DND-41 (cell line): ENCODE measurements at regions not wholly inside any gene's neighbourhood (a gene's known extent, or its start where the extent isn't known, plus 50 kb on each side); places are given as distances from the start of the nearest gene placed in this dataset.

Source experiments
- ATAC-seq: fragments of 200-7000 bp; cut with Tn5 transposase; 3 replicates; pipeline ENCODE4 v1.9.1; 2021; ENCODE audit warnings: low read depth; ENCODE audit not compliant: insufficient read depth
- DNase-seq: peaks from one replicate; pipeline ENCODE4 v3.0.0-alpha.2; 2020
- H2AFZ ChIP-seq: 2 replicates; pipeline ENCODE4 v1.6.0; 2012; ENCODE audit warnings: low read depth, low read length
- H3K27ac ChIP-seq: 2 replicates; pipeline ENCODE4 v1.5.1; 2012; ENCODE audit warnings: low read length, inconsistent platforms
- H3K27me3 ChIP-seq: fragments of 200-600 bp; sonication (generic); 2 replicates; pipeline ENCODE4 v1.6.0; 2012; ENCODE audit warnings: low read length, mild to moderate bottlenecking, inconsistent platforms; ENCODE audit not compliant: insufficient read depth, poor library complexity
- H3K36me3 ChIP-seq: 2 replicates; pipeline ENCODE4 v1.5.1; 2012; ENCODE audit warnings: low read length, inconsistent platforms; ENCODE audit not compliant: insufficient read depth
- H3K4me1 ChIP-seq: 2 replicates; pipeline ENCODE4 v1.5.1; 2012; ENCODE audit warnings: mild to moderate bottlenecking, low read length; ENCODE audit not compliant: insufficient read depth
- H3K4me2 ChIP-seq: 2 replicates; pipeline ENCODE4 v1.6.0; 2012; ENCODE audit warnings: mild to moderate bottlenecking, moderate library complexity, low read length, inconsistent platforms; ENCODE audit not compliant: insufficient read depth
- H3K4me3 ChIP-seq, 2 experiments: fragments of 200-600 bp in 1 of 2; shearing (Covaris generic) in 1 of 2; 2 replicates each; pipeline ENCODE4 v1.5.1; 2012 to 2016; ENCODE audit warnings: inconsistent platforms in 2 of 2, low read length in 2 of 2, mild to moderate bottlenecking in 2 of 2, low read depth in 1 of 2, moderate library complexity in 1 of 2
- H3K79me2 ChIP-seq: 2 replicates; pipeline ENCODE4 v1.6.0; 2012; ENCODE audit warnings: low read length, inconsistent platforms; ENCODE audit not compliant: insufficient read depth
- H3K9ac ChIP-seq: 2 replicates; pipeline ENCODE4 v1.6.0; 2012; ENCODE audit warnings: low read depth, mild to moderate bottlenecking, inconsistent platforms, low read length, moderate library complexity
- H3K9me3 ChIP-seq: 2 replicates; pipeline ENCODE4 v1.5.1; 2012; ENCODE audit warnings: low read length, moderate library complexity, mild to moderate bottlenecking, inconsistent platforms; ENCODE audit not compliant: insufficient read depth, severe bottlenecking
- H4K20me1 ChIP-seq: 2 replicates; pipeline ENCODE4 v1.6.0; 2012; ENCODE audit warnings: low read length; ENCODE audit not compliant: insufficient read depth
- EZH2 ChIP-seq: IDR thresholded peaks from 3 replicates; pipeline ENCODE4 v1.6.1; 2012; ENCODE audit warnings: borderline replicate concordance, low read depth, mild to moderate bottlenecking, moderate library complexity, low read length, inconsistent platforms; ENCODE audit not compliant: severe bottlenecking
- TF ChIP-seq, protein P1 (sequence below): IDR thresholded peaks from 2 replicates; pipeline ENCODE4 v1.5.1; 2012; ENCODE audit warnings: borderline replicate concordance, low read length, moderate library complexity, mild to moderate bottlenecking; ENCODE audit not compliant: poor library complexity, severe bottlenecking; ENCODE audit errors: extremely low read depth

GRCh38 chr11:76280882-76281557, 74.7 kb upstream of the WNT11 start:
- ATAC-seq (no peak), DNase-seq (no peak)
- Histone ChIP-seq H3K27ac (no peak overlapping the region), H3K36me3 (no peaks in the 10 kb centered on the region), H4K20me1 (no peaks in the 10 kb centered on the region), H3K4me3 (no peak overlapping the region), H3K27me3 (no peaks in the 10 kb centered on the region), H2AFZ (no peak overlapping the region), H3K79me2 (no peaks in the 10 kb centered on the region), H3K4me2 (no peak overlapping the region), H3K9ac (no peak overlapping the region), H3K9me3 (no peaks in the 10 kb centered on the region), H3K4me1 (no peaks in the 10 kb centered on the region)
- TF ChIP-seq, protein P1, sequence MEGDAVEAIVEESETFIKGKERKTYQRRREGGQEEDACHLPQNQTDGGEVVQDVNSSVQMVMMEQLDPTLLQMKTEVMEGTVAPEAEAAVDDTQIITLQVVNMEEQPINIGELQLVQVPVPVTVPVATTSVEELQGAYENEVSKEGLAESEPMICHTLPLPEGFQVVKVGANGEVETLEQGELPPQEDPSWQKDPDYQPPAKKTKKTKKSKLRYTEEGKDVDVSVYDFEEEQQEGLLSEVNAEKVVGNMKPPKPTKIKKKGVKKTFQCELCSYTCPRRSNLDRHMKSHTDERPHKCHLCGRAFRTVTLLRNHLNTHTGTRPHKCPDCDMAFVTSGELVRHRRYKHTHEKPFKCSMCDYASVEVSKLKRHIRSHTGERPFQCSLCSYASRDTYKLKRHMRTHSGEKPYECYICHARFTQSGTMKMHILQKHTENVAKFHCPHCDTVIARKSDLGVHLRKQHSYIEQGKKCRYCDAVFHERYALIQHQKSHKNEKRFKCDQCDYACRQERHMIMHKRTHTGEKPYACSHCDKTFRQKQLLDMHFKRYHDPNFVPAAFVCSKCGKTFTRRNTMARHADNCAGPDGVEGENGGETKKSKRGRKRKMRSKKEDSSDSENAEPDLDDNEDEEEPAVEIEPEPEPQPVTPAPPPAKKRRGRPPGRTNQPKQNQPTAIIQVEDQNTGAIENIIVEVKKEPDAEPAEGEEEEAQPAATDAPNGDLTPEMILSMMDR: no peak
- TF ChIP-seq EZH2: no peak

DNA sequence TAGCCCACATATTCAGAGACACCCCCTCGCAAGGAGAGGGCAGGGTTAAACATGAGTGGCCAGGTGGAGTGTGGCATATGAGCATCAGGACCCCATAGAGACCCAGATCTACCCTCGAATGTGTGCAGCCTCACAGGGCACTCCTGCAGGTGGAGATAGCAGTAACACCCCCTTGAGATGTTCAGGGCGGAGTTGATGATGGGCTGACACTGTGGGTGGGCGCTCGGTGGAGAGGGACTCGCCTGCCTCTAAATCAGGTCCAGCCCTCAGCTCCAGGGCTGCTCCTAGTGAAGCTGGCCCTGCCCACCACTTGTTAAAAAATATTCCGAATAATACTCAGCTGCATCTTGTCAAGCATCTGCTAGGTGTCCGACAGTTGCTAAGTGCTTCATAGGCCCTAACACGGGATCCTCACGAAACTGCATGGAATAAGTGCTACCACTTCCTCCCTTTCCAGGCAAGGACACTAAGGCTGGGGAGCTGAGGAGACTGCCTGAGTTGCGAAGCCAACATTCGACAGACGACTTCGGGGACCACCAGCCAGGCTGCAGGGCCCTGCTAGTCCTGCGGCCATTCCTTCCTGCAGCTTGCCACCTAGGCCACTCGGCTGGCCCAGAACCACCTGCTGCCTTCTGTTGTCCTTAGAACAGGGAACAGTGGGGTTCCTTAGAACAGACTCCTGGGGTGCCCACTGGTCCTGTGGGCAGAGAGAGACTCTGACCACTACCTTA, 74.0 kb upstream of the WNT11 start:
- Histone ChIP-seq H3K36me3 (no peaks in the 10 kb centered on the region), H2AFZ (no peak overlapping the region), H3K27ac (no peak overlapping the region), H3K79me2 (no peaks in the 10 kb centered on the region), H4K20me1 (no peaks in the 10 kb centered on the region), H3K4me3 (no peak overlapping the region), H3K9ac (no peak overlapping the region), H3K9me3 (no peaks in the 10 kb centered on the region), H3K27me3 (no peaks in the 10 kb centered on the region), H3K4me2 (no peak overlapping the region), H3K4me1 (no peaks in the 10 kb centered on the region)
- no peak for ATAC-seq
- no peak for DNase-seq
- TF ChIP-seq, protein P1: no peak
- TF ChIP-seq EZH2: no peak

DNA sequence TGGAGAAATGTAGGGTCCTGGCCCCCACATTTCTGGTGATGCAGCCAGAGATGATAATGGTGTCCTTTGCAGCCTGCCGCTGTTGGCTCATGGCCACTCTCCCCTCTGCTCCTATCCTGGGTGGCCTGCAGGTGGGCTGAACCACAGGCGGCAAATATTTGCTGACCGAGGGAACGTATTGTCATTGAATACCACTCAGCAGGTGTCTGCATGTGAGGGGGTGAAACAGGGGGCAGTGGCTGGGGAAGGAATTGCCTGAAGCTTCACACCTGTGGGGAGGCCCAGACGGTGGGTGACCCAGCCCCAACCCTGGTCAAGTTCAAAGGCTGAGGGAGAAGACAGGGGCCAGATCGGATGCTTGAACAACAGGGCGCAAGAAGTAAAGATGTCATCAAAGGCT, 73.3 kb upstream of the WNT11 start:
- Histone ChIP-seq H3K4me2 (no peak overlapping the region), H3K4me3 (no peak overlapping the region), H3K27me3 (no peaks in the 10 kb centered on the region), H3K4me1 (no peaks in the 10 kb centered on the region), H2AFZ (no peak overlapping the region), H3K9me3 (no peaks in the 10 kb centered on the region), H3K9ac (no peak overlapping the region), H4K20me1 (no peaks in the 10 kb centered on the region), H3K27ac (no peak overlapping the region), H3K79me2 (no peaks in the 10 kb centered on the region), H3K36me3 (no peaks in the 10 kb centered on the region)
- no peak for DNase-seq
- ATAC-seq: no peak
- no peak for TF ChIP-seq EZH2
- TF ChIP-seq, protein P1: no peak
